ENCODE measurements at regions not wholly inside any gene's neighbourhood (a gene's known extent, or its start where the extent isn't known, plus 50 kb on each side); places are given as distances from the start of the nearest gene placed in this dataset.

DNA sequence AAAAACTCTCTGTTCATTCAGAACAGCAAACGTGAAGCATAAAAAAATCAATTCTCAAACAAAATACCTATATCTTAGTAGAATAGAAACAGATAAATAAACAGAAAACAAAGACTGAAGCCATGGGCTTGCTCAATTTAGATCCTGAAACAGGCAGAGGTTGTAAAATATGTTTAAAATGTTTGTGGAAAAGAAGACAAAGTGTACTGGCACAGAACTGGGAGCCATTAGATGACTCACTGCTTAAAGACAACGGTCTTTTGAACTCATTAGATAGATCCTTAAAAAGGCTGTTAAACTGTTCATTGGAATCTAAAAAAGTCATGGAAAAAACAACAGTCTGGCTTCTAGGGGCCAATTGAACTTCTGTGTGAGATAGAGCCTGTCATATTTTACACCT, 247.0 kb upstream of the NDST4 start:
- TF ChIP-seq, protein P1, sequence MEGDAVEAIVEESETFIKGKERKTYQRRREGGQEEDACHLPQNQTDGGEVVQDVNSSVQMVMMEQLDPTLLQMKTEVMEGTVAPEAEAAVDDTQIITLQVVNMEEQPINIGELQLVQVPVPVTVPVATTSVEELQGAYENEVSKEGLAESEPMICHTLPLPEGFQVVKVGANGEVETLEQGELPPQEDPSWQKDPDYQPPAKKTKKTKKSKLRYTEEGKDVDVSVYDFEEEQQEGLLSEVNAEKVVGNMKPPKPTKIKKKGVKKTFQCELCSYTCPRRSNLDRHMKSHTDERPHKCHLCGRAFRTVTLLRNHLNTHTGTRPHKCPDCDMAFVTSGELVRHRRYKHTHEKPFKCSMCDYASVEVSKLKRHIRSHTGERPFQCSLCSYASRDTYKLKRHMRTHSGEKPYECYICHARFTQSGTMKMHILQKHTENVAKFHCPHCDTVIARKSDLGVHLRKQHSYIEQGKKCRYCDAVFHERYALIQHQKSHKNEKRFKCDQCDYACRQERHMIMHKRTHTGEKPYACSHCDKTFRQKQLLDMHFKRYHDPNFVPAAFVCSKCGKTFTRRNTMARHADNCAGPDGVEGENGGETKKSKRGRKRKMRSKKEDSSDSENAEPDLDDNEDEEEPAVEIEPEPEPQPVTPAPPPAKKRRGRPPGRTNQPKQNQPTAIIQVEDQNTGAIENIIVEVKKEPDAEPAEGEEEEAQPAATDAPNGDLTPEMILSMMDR (conservative IDR thresholded peaks at IDR 0.05) = no peak
- no peak for TF ChIP-seq ZFX (IDR thresholded peaks at IDR 0.05)

DNA sequence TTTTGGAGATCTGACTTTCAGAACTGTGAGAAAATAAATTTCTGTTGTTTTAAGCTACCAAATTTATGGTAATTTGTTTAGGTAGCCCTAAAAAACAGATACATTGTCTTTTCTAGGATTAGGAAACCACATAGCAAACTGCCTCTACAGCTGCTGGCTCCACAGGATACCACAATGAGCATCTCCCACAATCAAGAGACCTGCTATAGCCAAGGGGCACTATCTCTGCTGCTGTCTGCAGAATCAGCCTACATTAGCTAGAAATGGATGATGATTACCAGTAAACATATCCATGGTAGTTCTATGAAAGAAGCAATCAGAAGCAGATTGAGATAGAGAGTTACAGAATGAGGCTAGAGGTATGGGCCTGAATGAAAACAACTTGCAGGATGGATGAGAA, 244.4 kb upstream of the NDST4 start:
- TF ChIP-seq ZFX (IDR thresholded peaks at IDR 0.05) = no peak
- TF ChIP-seq, protein P1 (conservative IDR thresholded peaks at IDR 0.05) = no peak
- no peak overlapping the region for H3K27ac ChIP-seq

More for the DNA sequence above, 247.0 kb upstream of the NDST4 start:
- H3K27ac ChIP-seq = no peak overlapping the region

DNA sequence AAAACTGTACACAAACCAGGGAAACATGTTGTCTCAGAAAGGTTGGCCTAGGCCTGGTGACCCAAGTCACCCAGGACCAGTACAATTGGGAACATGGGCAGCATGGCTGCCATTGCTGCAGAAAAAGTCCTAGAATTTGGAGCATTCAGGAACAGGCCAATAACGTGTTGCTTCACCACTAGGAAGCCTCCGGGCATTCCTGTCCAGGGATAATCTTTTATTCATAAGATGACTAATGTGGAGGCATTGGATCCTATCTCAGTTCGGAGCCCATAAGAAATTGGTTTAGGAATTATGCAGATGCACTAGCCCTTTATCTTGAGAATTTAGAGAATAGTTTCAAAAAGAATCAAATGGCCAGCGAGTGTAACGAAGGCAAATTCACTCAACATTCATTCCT, 242.8 kb upstream of the NDST4 start:
- no peak for TF ChIP-seq ZFX (IDR thresholded peaks at IDR 0.05)
- TF ChIP-seq, protein P1 (conservative IDR thresholded peaks at IDR 0.05) = no peak
- no peak overlapping the region for H3K27ac ChIP-seq

DNA sequence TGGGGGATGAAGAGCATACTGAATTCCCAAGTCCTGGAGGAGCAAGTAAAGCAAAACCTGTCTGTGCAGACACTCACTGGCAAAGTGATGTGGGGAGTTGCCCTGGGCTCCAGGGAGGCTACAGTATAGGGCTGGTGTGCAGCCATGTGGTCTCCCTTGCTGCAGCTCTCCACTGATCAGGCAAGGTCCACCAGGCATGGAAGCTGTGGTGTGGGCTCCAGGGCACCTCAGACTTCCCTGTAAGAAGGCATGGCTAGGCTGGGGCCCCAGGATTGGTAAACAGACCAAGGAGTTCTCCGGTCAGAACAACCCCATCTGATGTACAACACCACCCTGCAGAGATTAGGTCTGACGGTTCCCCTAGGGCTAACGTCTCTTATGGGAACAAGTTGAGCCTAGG, 241.9 kb upstream of the NDST4 start:
- TF ChIP-seq, protein P1 (conservative IDR thresholded peaks at IDR 0.05) = no peak
- TF ChIP-seq ZFX (IDR thresholded peaks at IDR 0.05) = no peak
- no peak overlapping the region for H3K27ac ChIP-seq

DNA sequence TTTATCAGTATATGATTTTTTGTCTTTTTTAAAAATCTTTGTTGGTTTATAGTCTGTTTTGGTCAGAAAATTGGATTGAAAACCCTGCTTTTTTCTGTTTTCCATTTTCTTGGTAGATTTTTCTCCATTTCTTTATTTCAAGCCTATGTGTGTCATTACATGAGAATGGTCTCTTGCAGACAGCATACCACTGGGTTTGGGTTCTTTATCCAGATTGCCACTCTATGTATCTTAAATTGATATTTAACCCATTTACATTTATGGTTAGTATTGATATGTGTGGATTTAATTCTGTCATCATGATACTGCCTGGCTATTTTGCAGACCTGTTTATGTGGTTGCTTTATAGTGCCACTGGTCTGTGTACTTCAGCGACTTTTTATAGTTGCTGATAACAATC, 239.9 kb upstream of the NDST4 start:
- TF ChIP-seq, protein P1 (conservative IDR thresholded peaks at IDR 0.05) = no peak
- no peak for TF ChIP-seq ZFX (IDR thresholded peaks at IDR 0.05)
- H3K27ac ChIP-seq = no peak overlapping the region

DNA sequence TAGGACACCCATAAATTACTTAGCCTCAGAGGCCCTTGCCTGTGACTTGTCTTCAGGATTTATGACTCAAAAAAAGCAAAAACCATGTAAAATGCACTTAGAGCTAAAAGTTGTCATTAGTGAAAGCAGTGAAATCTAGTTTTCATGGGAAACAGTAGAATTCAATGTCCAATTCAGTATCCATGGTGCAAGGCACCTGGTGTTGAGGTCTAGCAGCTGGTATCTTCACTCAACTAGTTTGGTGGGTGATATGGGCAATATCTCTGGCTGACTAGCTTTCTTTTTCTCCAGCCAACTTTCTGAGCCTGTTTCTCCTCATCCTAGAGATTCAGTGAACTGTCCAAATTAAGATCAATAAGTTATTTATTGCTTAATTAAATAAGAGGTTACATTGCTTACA, 229.8 kb upstream of the NDST4 start:
- TF ChIP-seq, protein P1 (conservative IDR thresholded peaks at IDR 0.05) = no peak
- no peak for TF ChIP-seq ZFX (IDR thresholded peaks at IDR 0.05)
- H3K27ac ChIP-seq = no peak overlapping the region

DNA sequence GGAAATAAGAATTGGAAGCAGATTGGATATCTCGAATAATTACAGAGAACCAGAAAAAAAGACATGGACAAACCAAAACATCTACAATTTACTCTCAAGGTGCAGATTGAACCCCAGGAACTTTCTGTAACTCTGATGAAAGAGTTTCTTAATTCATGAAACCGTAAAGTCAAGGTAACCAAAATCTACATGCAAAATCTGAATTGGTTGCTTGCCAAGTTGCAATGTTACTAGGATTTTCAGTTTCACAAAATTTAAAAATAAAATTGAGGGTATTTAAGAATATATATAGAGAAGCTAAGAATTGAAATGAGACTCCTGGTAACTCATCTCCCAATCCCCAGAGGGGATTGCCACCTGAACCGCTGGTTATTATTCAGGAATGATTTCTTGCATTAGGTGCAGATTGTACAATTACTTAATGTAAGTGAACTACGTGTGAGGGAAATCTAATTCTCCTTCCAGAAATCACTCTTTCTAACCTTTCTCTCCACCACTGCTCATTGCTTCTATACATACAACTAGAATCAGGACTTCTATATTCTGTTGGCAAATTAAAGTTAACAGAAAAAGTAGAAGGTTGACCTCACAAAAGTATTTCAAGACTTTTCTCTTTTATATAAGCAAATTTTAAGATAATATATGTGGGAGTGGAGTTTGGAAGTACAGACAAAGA, 221.5 kb upstream of the NDST4 start:
- H3K27ac ChIP-seq = no peak overlapping the region
- TF ChIP-seq, protein P1 (conservative IDR thresholded peaks at IDR 0.05) = no peak
- no peak for TF ChIP-seq ZFX (IDR thresholded peaks at IDR 0.05)

All from C4-2B (cell line).